GM12878 (cell line): ENCODE measurements at regions not wholly inside any gene's neighbourhood (a gene's known extent, or its start where the extent isn't known, plus 50 kb on each side); places are given as distances from the start of the nearest gene placed in this dataset.

Source experiments
- PRDM15 ChIP-seq: fragments of 450-650 bp; formaldehyde crosslinking; IDR thresholded peaks from 2 replicates; pipeline ENCODE4 v1.4.0; 2020; ENCODE audit warnings: mild to moderate bottlenecking, moderate library complexity
- ZZZ3 ChIP-seq: IDR thresholded peaks from 2 replicates; pipeline ENCODE4 v1.6.1; 2011; ENCODE audit warnings: low read depth; ENCODE audit not compliant: control insufficient read depth, insufficient read length

GRCh38 chr1:4460651-4461050, 193.8 kb upstream of the AJAP1 start:
- TF ChIP-seq ZZZ3 (no peak), PRDM15 (CRISPR knock-in tag) (no peak)
